Glutamatergic neuron (in vitro differentiated cells): ENCODE measurements at regions not wholly inside any gene's neighbourhood (a gene's known extent, or its start where the extent isn't known, plus 50 kb on each side); places are given as distances from the start of the nearest gene placed in this dataset.

ENCODE experiments used
- DNase-seq: peaks from one replicate; pipeline ENCODE4 v3.0.0; 2022
- H3K27ac Mint-ChIP-seq: one replicate; pipeline ENCODE4 v1.8.0; 2020; ENCODE audit warnings: mild to moderate bottlenecking, mixed read lengths, inconsistent platforms; ENCODE audit not compliant: unreplicated experiment
- H3K27me3 Mint-ChIP-seq: one replicate; pipeline ENCODE4 v1.8.0; 2020; ENCODE audit warnings: mild to moderate bottlenecking, moderate library complexity, mixed read lengths, inconsistent platforms; ENCODE audit not compliant: unreplicated experiment
- H3K36me3 Mint-ChIP-seq: one replicate; pipeline ENCODE4 v1.8.0; 2020; ENCODE audit warnings: mild to moderate bottlenecking, mixed read lengths, inconsistent platforms; ENCODE audit not compliant: unreplicated experiment
- H3K4me1 Mint-ChIP-seq: one replicate; pipeline ENCODE4 v1.8.0; 2020; ENCODE audit warnings: mild to moderate bottlenecking, low read depth, mixed read lengths, inconsistent platforms; ENCODE audit not compliant: unreplicated experiment
- H3K4me3 Mint-ChIP-seq: one replicate; pipeline ENCODE4 v1.8.0; 2020; ENCODE audit warnings: mild to moderate bottlenecking, mixed read lengths, inconsistent platforms; ENCODE audit not compliant: unreplicated experiment
- H3K9me3 Mint-ChIP-seq: one replicate; pipeline ENCODE4 v1.8.0; 2020; ENCODE audit warnings: mild to moderate bottlenecking, moderate library complexity, mixed read lengths, inconsistent platforms; ENCODE audit not compliant: unreplicated experiment
- CTCF ChIP-seq: fragments of 200-600 bp; sonication (generic); IDR thresholded peaks from one replicate; pipeline ENCODE4 v1.5.0; 2021; ENCODE audit not compliant: partially characterized antibody, unreplicated experiment

- H3K4me3 Mint-ChIP-seq: no peak overlapping the region
- no peak for TF ChIP-seq CTCF
- peaks cover 2% of the 10 kb centered on the region for H3K4me1 Mint-ChIP-seq
- H3K27me3 Mint-ChIP-seq: no peaks in the 10 kb centered on the region
- no peaks in the 10 kb centered on the region for H3K36me3 Mint-ChIP-seq
- DNase-seq: no peak
- no peaks in the 10 kb centered on the region for H3K9me3 Mint-ChIP-seq
- no peak overlapping the region for H3K27ac Mint-ChIP-seq
These were observed 129.8 kb upstream of the FOXQ1 start for GRCh38 chr6:1181939-1182605.

- H3K27ac Mint-ChIP-seq: no peak overlapping the region
- H3K4me3 Mint-ChIP-seq: no peak overlapping the region
- H3K4me1 Mint-ChIP-seq: peaks cover 2% of the 10 kb centered on the region
- no peak for DNase-seq
- no peaks in the 10 kb centered on the region for H3K27me3 Mint-ChIP-seq
- TF ChIP-seq CTCF: no peak
- H3K36me3 Mint-ChIP-seq: no peaks in the 10 kb centered on the region
- H3K9me3 Mint-ChIP-seq: no peaks in the 10 kb centered on the region
These were observed 132.1 kb upstream of the FOXQ1 start for GRCh38 chr6:1179571-1180459.

- TF ChIP-seq CTCF: no peak
- Mint-ChIP-seq H3K9me3 (no peaks in the 10 kb centered on the region), H3K27ac (no peak overlapping the region), H3K4me3 (no peak overlapping the region), H3K4me1 (peaks cover 2% of the 10 kb centered on the region), H3K36me3 (no peaks in the 10 kb centered on the region), H3K27me3 (no peaks in the 10 kb centered on the region)
- DNase-seq: no peak
These were observed 133.3 kb upstream of the FOXQ1 start for GRCh38 chr6:1178590-1178989.

- DNase-seq: no peak
- Mint-ChIP-seq H3K4me1 (peaks cover 2% of the 10 kb centered on the region), H3K27me3 (no peaks in the 10 kb centered on the region), H3K9me3 (no peaks in the 10 kb centered on the region), H3K27ac (no peak overlapping the region), H3K36me3 (no peaks in the 10 kb centered on the region), H3K4me3 (no peak overlapping the region)
- no peak for TF ChIP-seq CTCF
These were observed 135.3 kb upstream of the FOXQ1 start for GRCh38 chr6:1176567-1176966.

- H3K9me3 Mint-ChIP-seq: no peaks in the 10 kb centered on the region
- H3K36me3 Mint-ChIP-seq: no peaks in the 10 kb centered on the region
- no peak for DNase-seq
- no peak for TF ChIP-seq CTCF
- H3K4me3 Mint-ChIP-seq: no peak overlapping the region
- H3K4me1 Mint-ChIP-seq: peaks cover 2% of the 10 kb centered on the region
- H3K27ac Mint-ChIP-seq: no peak overlapping the region
- H3K27me3 Mint-ChIP-seq: no peaks in the 10 kb centered on the region
These were observed 136.0 kb upstream of the FOXQ1 start for GRCh38 chr6:1175877-1176276.
